CD4-positive, alpha-beta T cell treated with Interleukin-17A for 4 hours (primary cell): ENCODE measurements at regions not wholly inside any gene's neighbourhood (a gene's known extent, or its start where the extent isn't known, plus 50 kb on each side); places are given as distances from the start of the nearest gene placed in this dataset.
A peak's percentile ranks its signal among the peaks of the same experiment; 100 is the strongest.
"Not testable (repeated sequence)": the region's sequence is repeated elsewhere in the genome, so short reads cannot be mapped to it uniquely, and the experiment has no call there.

Source experiments
- DNase-seq: peaks from one replicate; pipeline ENCODE4 v3.0.0-alpha.2; 2020; ENCODE audit warnings: mixed read lengths

DNA sequence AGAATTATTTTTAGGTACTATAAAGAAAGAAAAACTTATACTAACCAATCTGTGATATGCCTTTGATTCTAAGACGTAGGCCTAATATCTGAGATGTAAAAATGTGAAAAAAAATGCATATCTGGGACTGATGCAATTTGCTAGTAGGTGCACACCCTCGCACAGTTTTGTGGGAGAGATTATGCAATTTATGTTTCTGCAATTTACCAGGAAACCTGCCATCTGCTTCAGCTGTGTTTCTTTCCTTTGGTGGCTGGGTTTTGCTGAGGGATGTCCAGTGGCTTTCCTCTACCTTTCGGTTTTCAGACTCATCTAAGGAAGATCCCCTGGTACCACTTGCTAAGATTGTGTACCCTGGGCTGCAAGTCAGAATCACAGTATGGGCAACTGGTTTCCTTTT, 186.9 kb downstream of the ZFP64 start:
- DNase-seq: no peak

DNA sequence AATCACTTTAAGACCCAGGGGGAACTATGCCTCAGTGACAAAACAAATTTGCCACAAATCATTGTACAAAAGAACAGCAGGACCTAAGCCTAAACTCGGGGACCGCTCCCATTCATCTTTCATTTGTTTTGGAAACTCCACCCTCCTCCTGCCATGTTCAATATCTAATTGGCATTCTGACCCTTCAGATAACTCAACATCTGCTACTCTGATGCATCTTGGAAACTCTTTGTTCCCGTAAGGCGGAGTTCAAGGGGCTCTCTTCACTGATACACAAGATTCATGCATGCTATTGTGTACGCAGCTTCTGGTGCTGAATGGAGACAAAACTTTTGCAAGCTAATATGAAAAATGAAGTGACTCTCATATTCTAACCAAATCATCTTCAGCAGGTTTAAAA, 187.6 kb downstream of the ZFP64 start:
- DNase-seq: no peak

DNA sequence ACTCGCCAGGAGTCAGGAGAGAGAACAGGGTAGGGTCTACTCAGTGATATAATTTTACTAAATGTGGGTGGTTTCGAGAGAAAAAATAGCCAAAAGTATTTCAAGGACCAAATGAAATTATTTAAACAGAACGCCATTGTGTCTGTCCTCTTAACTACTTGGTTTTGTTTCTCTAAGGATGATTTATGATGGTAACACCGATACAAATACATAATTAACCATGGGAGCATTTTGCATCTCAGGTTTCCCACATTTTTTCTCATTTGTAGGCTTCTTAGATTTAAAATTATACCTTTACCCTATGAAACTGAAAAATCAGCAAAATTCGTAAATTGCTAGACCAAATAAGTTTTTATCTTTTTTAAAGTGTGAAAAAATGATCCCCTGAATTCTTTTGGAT, 188.2 kb downstream of the ZFP64 start:
- no peak for DNase-seq

DNA sequence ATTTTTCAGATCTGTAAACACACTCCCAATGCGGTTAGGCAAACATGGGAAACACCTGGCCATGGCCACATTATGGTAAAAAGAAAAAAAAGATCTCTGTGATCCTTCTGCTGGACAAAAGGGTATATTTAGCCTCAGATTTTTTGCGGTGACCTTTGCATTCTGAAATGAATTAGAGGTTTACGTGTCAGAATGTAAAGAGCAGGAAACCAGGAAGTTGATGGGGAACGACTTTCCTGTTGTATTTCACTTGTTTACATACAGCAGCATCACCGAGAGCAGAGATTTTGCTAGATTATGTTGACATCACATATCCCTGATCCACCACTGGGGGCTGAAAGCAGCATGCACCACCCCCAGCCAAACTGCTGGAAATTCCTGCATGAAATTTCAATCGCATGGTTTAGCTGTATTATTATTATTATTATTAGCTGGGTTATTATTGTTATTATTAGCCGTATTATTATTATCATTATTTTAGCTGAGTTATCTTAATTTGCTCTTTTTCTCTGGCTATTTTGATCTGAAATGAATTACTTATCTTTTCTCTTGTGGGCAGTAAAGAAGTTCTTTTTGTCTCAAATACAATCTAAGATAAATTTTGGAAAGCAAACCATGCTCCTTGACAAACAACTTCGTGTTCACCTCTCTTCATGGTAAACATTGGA, 189.4 kb downstream of the ZFP64 start:
- no peak for DNase-seq

DNA sequence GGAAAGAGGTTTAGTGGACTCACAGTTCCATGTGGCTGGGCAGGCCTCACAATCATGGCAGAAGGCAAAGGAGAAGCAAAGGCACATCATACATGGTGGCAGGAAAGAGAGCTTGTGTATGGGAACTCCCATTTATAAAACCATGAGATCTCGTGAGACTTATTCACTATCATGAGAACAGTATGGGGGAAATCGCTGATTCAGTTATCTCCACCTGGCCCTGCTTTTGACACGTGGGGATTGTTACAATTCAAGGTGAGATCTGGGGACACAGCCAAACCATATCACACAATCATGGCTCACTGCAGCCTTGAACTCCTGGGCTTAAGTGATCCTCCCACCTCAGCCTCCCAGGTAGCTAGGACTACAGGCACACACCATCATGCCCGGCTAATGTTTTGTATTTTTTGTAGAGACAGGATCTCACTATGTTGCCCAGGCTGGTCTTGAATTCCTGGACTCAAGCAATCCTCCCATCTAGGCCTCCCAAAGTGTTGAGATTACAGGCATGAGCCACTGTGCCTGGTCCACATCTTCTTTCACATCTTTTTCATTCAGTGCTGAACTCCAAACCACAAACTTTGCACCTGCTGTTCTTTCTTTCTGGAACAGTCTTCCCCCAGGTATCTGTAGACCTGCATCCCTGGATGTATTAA, 194.2 kb downstream of the ZFP64 start:
- DNase-seq: not testable (repeated sequence)

DNA sequence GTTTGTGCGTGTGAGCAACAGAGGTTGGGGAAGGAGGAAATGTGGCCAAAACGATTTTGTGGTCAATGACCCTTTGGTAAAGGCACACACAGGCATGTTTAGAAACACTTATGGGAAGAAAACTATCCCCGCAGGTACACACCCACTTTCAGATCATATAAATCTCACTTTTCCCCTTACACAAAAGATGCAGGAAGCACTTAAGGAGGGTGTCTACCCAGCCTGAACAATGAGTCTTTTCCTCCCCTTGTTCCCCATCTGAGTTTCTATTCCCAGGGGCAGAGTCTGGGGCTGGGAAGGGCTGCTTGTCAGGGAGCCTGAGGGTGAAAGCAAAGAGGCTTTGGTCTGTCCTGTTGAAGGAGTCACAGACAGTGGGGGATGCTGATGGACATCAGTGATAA, 193.2 kb upstream of the SALL4 start:
- DNase-seq: no peak

DNA sequence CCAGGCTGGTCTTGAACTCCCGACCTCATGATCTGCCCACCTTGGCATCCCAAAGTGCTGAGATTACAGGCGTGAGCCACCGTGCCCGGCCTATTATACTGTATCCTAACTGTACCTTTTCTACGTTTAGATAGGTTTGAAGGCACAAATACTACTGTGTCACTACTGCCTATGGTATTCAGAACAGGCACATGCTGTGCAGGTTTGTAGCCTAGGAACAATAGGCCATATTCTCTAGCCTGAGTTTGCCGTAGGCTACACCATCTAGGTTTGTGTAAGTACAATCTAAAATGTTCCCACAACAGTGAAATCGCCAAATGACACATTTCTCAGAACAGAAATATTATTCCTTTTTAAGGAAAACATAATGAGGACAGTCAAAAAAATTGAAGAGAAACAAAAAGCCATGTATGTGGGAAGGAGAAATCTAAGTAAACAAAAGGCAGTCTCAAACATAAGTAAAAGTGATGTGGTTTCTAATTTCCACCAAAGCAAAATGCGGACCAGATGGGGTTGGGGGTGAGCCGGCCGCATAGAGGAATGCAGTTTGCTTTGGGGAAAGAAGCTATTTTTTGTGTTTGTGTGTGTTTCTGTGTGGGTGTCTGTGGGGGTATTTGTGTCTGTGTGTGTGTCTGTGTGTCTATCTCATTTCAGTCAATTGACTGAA, 192.6 kb upstream of the SALL4 start:
- no peak for DNase-seq

DNA sequence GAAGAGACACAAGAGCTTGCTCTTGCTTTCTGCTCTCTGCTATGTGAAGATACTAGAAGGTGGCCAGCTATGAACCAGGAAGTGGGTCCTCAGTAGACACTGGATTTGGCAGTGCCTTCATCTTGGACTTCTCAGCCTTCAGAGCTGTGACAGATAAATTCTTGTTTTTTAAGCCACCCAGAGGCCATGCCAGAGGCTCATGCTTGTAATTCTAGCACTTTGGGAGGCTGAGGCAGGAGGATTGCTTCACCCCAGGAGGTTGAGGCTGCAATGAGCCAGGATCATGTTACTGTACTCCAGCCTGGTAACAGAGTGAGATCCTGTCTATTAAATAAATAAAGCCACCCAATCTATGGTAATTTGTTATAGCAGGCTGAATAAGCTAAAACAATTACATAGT, 185.5 kb upstream of the SALL4 start:
- no peak for DNase-seq

DNA sequence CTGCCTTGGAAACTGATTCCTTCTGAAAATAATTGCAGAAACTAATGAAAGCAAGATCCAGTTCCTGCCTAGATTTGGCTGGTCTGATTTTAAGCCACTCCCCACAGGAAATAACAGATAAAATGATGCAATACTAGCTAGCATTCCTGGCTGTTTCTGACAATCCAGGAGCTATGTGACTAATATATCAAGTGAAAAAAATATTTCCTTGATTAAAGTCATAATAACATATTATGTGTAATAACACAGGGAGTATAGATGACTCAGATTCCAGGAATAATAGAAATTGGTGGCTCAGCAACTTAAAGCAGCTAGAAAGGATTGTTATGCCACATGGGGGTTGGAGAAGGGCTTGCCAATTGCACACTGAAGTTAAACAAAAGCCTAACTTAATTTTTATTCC, 182.7 kb upstream of the SALL4 start:
- no peak for DNase-seq

DNA sequence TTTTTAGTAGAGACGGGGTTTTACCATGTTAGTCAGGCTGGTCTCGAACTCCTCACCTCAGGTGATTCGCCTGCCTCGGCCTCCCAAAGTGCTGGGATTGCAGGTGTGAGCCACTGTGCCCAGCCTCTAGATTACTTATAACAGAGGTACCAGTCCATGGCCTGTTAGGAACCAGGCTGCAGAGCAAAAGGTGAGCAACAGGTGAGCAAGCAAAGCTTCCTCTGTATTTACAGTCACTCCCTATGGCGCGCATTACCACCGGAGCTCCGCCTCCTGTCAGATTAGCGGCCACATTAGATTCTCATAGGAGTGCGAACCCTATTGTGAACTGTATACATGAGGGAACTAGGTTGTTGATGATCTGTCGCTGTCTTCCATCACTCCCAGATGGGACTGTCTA, 178.0 kb upstream of the SALL4 start:
- DNase-seq: no peak

DNA sequence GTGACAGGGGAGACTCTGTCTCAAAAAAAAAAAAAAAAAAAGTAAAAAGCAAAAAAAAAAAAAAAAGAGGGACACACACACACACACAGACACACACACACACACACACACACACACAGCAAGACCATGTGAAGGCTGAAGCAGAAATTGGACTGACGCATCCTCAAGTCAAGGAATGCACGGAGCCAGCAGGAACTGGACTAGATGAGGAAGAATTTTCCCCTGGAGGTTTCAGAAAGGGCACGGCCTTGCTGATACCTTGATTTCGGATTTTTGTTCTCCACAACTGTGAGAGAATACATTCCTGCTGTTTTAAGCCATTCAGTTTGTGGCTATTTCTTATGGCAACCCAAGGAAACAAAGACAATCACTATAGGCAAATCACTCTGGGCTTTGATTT, 176.9 kb upstream of the SALL4 start:
- DNase-seq: no peak

DNA sequence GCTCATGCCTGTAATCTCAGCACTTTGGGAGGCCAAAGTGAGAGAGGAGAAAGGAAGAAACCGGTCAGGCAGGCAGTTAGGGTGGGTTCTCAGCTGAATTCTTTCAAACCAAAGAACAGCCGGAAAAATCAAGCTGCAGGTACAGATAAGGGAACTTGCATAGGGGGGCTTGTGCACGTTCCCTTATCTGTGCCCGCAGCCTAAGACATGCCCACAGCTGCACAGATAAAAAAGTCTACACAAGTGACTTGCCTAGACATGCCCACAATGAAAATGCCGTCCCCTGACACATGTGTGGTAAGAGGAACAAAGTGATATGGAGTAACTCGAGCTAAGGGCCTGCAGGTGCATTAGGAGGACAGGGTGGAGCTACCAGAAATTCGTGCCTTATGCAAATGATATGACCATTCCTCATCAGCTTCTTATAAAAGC, 175.8 kb upstream of the SALL4 start:
- DNase-seq: no peak

DNA sequence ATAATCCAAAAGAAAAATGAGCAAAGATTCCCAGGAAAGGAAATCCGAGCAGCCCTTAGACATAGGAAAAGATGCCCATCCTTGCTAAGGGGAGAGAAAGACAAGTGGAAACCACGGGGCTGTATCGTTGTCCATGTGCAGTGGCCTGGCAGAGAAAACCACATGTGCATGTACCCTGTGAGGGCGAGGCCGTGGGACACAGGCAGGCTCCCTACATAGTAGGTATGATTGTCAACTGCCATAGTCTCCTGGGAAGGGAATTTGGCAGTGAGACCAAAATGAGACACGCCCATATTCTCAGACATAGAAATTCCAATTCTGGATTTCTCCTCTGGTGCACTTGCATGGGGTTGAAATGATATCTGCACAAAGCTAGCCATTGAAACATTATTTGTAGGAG, 169.7 kb upstream of the SALL4 start:
- DNase-seq: no peak

DNA sequence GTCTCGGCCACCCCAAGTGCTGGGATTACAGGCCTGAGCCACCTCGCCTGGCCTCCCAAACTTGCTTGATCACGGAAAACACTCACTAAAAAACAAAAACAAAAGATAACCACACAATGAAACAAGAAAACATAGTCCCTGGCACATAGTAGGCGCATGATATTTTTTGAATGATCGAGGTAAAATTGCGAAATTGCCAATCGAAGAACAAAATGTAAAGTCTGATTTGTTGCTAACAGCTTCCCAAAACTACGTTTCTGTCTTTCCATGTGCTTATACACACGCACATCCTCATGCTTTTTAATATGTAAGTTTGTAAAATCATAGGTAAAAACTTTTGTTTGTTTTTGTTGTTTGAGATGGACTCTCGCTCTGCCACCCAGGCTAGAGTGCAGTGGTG, 168.5 kb upstream of the SALL4 start:
- DNase-seq: no peak

DNA sequence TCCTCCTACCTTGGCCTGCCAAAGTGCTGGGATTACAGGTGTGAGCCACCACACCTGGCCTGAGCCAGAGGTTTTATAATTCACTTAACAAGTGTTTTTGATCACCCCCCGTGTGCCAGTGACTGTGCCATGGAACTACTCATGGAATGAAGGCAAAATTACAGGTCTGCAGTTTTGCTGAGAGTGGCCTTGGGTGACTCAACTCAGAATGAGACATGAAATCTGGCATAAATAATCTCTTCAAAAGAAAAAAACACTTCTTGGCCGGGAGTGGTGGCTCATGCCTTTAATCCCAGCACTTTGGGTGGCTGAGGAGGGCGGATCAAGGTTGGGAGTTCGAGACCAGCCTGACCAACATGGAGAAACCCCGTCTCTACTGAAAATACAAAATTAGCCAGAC, 166.9 kb upstream of the SALL4 start:
- no peak for DNase-seq

DNA sequence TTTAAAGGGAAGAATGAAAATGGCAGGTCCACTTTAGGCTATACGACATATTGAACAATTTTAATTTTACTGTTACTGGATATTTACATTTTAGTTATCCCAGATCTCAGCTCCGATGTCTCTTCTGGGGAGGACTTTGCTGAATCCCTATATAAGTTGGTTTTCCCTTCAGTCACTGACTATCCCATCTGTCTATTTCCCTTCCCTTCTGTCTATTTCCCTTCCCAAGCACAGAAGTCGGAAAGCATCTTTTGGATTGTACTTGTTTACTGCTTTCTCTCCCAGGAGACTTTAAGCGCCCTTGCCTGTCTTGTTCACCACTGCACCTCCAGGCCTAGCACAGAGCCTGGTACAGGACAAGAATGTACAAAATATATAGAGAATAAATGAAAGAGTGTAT, 165.8 kb upstream of the SALL4 start:
- DNase-seq: no peak

DNA sequence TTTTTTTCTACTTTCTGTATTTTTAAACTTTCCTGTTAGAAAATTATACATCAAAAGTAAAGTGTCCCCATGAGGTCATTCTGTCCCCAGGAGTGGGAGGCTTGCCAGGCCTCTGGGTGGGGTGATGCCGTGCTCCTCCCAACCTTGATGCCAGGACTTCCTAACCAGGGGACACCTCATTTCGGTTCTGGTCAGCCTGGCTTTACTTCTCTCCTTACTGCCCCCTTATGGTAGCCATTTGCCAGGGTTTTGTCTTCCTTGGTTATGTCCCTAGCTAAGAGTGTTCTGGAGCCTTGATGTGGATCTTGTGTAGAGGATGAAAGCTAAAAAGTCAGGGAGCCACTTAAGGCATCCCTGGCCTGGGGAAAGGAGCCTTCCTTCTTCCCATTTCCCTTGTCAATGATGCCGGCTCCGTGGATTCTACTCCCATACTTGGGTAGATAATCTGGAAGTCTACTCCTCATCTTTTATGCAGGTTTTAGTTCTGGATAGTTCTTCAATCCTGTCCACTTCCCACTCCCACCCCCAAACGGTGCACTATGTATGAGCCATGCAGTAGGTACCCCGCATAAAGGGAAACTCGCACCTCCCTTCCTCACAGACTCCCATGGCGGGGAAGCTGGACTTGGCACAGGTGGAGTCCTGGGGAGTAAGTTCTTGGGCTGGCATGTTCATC, 164.1 kb upstream of the SALL4 start:
- peak; percentile 2 for DNase-seq

DNA sequence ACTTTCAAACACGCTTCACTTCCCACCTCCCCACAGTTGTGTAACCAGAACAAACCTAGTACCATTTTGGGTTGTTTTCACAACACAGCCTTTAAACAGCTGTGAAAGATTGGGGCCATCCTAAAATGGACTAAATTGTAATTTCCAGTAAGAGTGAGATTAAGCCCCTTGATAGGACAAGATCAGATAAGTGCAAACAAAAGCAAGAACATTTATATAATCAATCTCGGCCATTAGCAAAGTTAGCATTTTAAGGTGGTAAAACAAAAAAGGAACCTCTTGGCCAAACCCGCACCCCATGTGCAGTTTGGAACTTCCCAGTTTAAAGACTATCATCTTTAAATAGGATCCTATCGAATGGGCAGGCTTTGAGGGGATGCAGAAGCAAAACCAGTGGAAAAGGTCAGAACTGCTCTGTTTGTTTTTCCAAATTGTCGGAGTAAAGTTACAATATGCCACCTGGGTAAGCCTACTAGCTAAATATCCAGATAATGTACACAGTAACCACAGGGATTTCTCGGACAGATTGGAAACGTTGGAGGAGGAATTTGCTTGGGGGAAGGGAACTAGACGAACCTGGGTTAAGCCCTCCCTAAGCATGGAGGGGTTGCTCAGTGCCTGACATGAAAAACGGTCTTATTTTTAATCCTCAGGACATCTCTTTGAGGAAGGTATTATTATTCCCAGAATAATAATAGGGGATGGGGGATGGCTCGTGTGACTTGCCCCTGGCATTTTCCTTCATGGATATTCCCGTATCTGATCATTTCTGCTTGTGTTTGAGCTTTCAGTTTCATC, 159.8 kb upstream of the SALL4 start:
- DNase-seq: no peak

DNA sequence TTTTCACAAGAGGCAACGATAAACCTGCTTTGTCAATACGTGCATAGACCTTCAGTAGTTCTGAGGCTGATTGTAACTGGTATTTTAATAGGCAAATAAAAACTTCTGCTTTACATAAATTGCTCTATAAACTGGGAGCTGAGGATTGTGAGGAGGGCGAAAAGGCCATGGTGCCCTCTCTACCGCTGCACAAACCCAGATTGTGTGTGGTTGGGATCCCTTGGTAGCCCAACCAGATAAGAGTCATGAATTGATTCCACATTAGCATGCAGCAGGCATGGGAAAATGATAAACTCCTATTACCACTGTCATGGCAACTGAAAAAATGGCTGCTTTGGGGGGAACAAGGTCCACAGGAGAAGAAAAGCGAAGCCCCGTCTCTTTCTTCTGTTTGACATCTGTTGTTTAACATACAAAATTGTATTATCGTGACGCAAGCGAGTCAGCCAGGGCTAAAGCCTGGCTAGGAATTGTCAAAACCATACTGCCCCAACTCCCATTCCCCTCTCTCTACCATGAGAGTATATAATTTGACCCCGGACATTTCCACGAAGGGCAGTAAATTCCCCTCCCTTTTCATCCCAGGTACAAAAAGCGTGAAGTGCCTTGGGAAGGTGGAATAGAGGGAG, 157.8 kb upstream of the SALL4 start:
- no peak for DNase-seq

DNA sequence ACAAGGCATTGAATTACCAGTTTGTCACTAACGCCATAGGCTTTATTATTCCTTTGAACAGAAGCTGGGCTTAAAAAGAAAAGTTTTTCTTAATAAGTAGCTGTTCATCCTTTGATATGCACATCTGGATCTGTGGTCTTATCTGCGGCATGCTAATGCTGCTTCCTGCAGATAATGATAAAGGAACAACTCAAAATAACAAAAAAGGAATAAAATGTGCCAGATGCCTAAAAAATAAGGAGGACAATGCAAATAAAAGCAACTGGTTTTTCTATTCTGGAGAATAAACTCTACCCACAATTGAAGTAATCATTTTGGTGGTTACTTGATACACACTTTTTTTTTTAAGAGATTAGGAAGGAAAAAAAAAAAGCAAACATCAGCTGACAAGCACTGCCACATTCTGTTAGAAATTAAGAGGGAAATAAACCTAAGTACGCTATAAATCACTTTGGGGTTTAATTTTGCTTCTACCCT, 156.8 kb upstream of the SALL4 start:
- DNase-seq: no peak

DNA sequence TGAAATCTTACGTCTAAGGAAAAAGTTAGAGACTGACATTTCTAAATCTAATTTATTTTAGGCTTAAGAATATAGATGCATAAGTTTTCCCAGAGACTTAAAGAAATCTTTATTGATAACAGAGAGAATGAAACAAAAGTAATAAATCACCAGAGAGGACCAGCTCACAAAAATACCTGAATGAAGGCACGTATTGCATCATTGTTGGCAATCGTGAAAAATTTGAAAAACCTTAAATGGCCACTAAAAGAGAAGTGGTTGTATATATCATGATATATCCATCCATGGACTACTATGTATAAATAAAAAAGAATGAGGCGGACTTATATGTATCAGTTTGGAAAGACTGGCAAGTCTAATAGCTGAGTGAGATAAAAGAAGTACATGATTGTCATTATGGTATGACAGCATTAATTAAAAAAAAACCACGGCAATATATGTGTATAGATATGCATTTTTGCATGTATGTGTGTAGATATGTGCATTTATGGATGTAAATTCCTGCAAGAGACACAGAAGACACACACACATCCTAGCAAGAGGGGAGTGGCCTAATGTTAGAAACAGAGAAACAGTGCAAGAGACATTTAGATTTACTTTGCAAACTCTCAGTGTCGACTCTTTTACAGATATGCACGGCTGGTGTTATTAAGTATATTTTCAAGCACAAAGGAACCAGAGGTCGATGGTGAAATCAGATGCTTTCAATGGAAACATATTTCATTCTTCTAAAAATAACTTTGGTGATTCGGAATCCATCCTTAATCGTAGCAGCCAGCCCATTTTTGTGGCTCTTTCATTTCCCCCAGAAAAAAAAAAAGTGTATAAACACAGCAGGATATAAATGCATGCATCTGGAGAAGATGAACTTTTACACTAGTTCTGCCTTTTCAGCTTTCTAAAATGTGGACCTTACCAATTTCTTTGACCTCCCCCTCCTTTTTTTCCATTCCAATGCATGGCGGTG, 156.1 kb upstream of the SALL4 start:
- DNase-seq: no peak
